NCI-H1105 treated with DMSO at 0.1 percent for 48 hours (cell line): ENCODE measurements at regions not wholly inside any gene's neighbourhood (a gene's known extent, or its start where the extent isn't known, plus 50 kb on each side); places are given as distances from the start of the nearest gene placed in this dataset.

ENCODE experiments used
- DNase-seq: peaks from one replicate; lab custom pipeline; 2025; lab: John Stamatoyannopoulos, UW

- DNase-seq: no peak
These were observed 878.2 kb downstream of the MAT2B start for GRCh38 chr5:164383662-164384061.

- DNase-seq: no peak
These were observed 887.1 kb downstream of the MAT2B start for GRCh38 chr5:164392531-164392930.

- DNase-seq: no peak
These were observed 889.3 kb downstream of the MAT2B start for GRCh38 chr5:164394686-164395194.

GRCh38 chr5:164412531-164412930 lies 907.1 kb downstream of the MAT2B start:
- DNase-seq: no peak

GRCh38 chr5:164420161-164420560 lies 914.7 kb downstream of the MAT2B start:
- no peak for DNase-seq

- no peak for DNase-seq
These were observed 917.0 kb downstream of the MAT2B start for GRCh38 chr5:164422400-164422799.

- DNase-seq: no peak
These were observed 926.4 kb downstream of the MAT2B start for GRCh38 chr5:164431634-164432304.

- DNase-seq: no peak
These were observed 927.9 kb downstream of the MAT2B start for GRCh38 chr5:164433106-164433870.

GRCh38 chr5:164435576-164435975 lies 930.2 kb downstream of the MAT2B start:
- DNase-seq: no peak

- no peak for DNase-seq
These were observed 934.4 kb downstream of the MAT2B start for GRCh38 chr5:164439799-164440198.

GRCh38 chr5:164449460-164449859 lies 944.0 kb downstream of the MAT2B start:
- DNase-seq: no peak

GRCh38 chr5:164466033-164466432 lies 960.6 kb downstream of the MAT2B start:
- DNase-seq: no peak

GRCh38 chr5:164470312-164470711 lies 964.9 kb downstream of the MAT2B start:
- no peak for DNase-seq

- DNase-seq: no peak
These were observed 966.7 kb downstream of the MAT2B start for GRCh38 chr5:164472165-164472564.

- no peak for DNase-seq
These were observed 970.0 kb downstream of the MAT2B start for GRCh38 chr5:164475339-164475977.

- no peak for DNase-seq
These were observed 975.9 kb downstream of the MAT2B start for GRCh38 chr5:164481270-164481669.

GRCh38 chr5:164482351-164482750 lies 976.9 kb downstream of the MAT2B start:
- DNase-seq: no peak

GRCh38 chr5:164484948-164485347 lies 979.5 kb downstream of the MAT2B start:
- DNase-seq: no peak

GRCh38 chr5:164487939-164488338 lies 982.5 kb downstream of the MAT2B start:
- DNase-seq: no peak

- no peak for DNase-seq
These were observed 992.1 kb downstream of the MAT2B start for GRCh38 chr5:164497311-164498064.

- DNase-seq: no peak
These were observed 993.0 kb downstream of the MAT2B start for GRCh38 chr5:164498438-164498837.

GRCh38 chr5:164500856-164501255 lies 995.4 kb downstream of the MAT2B start:
- DNase-seq: no peak
